HG02610 (cell line): ENCODE measurements at regions not wholly inside any gene's neighbourhood (a gene's known extent, or its start where the extent isn't known, plus 50 kb on each side); places are given as distances from the start of the nearest gene placed in this dataset.
"Not testable (repeated sequence)": the region's sequence is repeated elsewhere in the genome, so short reads cannot be mapped to it uniquely, and the experiment has no call there.

ENCODE experiments used
- ATAC-seq: cut with Tn5 transposase; IDR thresholded peaks from one replicate; pipeline ENCODE4 v1.9.1; 2021; ENCODE audit warnings: mild to moderate bottlenecking, moderate library complexity; ENCODE audit not compliant: unreplicated experiment

- ATAC-seq: not testable (repeated sequence)
Measured at GRCh38 chr6:27047725-27048124, 199.8 kb upstream of the PRSS16 start.

- no peak for ATAC-seq
Measured at GRCh38 chr6:27049863-27050781, 197.4 kb upstream of the PRSS16 start.

- ATAC-seq: not testable (repeated sequence)
Measured at GRCh38 chr6:27052082-27052730, 195.3 kb upstream of the PRSS16 start.

- no peak for ATAC-seq
Measured at GRCh38 chr6:27052731-27053082, 194.8 kb upstream of the PRSS16 start.

- peak; percentile 79 for ATAC-seq
Measured at GRCh38 chr6:27053738-27054137, 193.8 kb upstream of the PRSS16 start.

- no peak for ATAC-seq
Measured at GRCh38 chr6:27056615-27057014, 190.9 kb upstream of the PRSS16 start.

- no peak for ATAC-seq
Measured at GRCh38 chr6:27059621-27060425, 187.7 kb upstream of the PRSS16 start.

- ATAC-seq: no peak
Measured at GRCh38 chr6:27061235-27061993, 186.1 kb upstream of the PRSS16 start.

GRCh38 chr6:27062755-27063154 is 184.7 kb upstream of the PRSS16 start:
- no peak for ATAC-seq

- ATAC-seq: no peak
Measured at GRCh38 chr6:27065183-27065582, 182.3 kb upstream of the PRSS16 start.

- ATAC-seq: no peak
Measured at GRCh38 chr6:27066381-27066780, 181.1 kb upstream of the PRSS16 start.

GRCh38 chr6:27066802-27067201 is 180.7 kb upstream of the PRSS16 start:
- no peak for ATAC-seq

- ATAC-seq: no peak
Measured at GRCh38 chr6:27073441-27073840, 174.1 kb upstream of the PRSS16 start.

- ATAC-seq: no peak
Measured at GRCh38 chr6:27076116-27076515, 171.4 kb upstream of the PRSS16 start.

- ATAC-seq: peak; percentile 82
Measured at GRCh38 chr6:27078734-27079357, 168.7 kb upstream of the PRSS16 start.

GRCh38 chr6:27081188-27081587 is 166.3 kb upstream of the PRSS16 start:
- no peak for ATAC-seq

- no peak for ATAC-seq
Measured at GRCh38 chr6:27081931-27082330, 165.6 kb upstream of the PRSS16 start.

- ATAC-seq: no peak
Measured at GRCh38 chr6:27088068-27088467, 159.4 kb upstream of the PRSS16 start.

GRCh38 chr6:27091661-27092315 is 155.7 kb upstream of the PRSS16 start:
- peak; percentile 78 for ATAC-seq

- ATAC-seq: no peak
Measured at GRCh38 chr6:27092316-27092692, 155.2 kb upstream of the PRSS16 start.
